ENCODE measurements at regions not wholly inside any gene's neighbourhood (a gene's known extent, or its start where the extent isn't known, plus 50 kb on each side); places are given as distances from the start of the nearest gene placed in this dataset.

- DNase-seq (ENCODE audit: low spot score) = no peak
Measured at GRCh38 chr2:47265158-47265557, 88.8 kb upstream of the CALM2 start.

- no peak for DNase-seq (ENCODE audit: low spot score)
Measured at GRCh38 chr2:47264686-47265085, 88.4 kb upstream of the CALM2 start.

DNA sequence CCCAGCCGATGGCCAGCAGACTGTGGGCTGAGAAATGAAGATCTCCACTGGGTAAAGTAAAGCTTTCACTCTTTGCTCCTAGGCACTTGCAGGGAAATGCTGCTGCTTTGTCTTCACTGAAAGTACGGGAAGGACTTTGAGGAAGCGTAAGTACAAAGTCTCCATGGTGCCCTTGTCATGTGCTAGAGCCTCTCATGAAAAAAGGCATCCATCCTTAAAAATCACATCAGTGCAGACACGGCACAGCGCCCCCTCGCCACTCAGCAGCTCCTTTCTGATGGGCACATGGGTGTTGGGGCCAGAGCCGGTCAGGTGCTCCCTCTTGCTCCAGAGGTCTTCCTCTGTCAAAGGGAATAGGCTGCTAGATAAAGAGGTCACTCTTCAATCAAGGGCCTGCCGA is 87.8 kb upstream of the CALM2 start:
- no peak for DNase-seq (ENCODE audit: low spot score)

- DNase-seq (ENCODE audit: low spot score) = no peak
Measured at GRCh38 chr2:47262657-47263056, 86.3 kb upstream of the CALM2 start.

GRCh38 chr2:47260971-47261370 is 84.7 kb upstream of the CALM2 start:
- no peak for DNase-seq (ENCODE audit: low spot score)

- no peak for DNase-seq (ENCODE audit: low spot score)
Measured at GRCh38 chr2:47259829-47260228, 83.5 kb upstream of the CALM2 start.

DNA sequence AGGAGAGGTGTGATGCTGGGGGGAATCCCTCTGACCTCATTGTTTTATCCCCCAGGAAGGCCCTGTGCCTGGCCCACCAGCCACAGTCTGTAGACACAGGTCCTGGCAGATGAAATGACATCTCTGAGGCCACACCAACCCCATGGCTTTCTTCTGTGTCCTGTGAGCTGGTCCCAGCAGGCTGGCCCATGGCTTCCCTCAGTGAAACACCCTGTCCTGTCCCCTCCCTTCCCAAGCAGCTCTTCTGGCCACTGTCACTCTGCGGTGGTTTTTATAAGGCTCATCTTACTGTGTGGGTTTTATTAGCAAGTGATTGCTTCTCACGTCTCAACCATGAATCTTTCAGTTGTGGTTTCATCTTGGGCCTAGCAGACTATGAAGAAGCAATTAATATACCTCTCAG is 81.6 kb upstream of the CALM2 start:
- DNase-seq (ENCODE audit: low spot score) = no peak

DNA sequence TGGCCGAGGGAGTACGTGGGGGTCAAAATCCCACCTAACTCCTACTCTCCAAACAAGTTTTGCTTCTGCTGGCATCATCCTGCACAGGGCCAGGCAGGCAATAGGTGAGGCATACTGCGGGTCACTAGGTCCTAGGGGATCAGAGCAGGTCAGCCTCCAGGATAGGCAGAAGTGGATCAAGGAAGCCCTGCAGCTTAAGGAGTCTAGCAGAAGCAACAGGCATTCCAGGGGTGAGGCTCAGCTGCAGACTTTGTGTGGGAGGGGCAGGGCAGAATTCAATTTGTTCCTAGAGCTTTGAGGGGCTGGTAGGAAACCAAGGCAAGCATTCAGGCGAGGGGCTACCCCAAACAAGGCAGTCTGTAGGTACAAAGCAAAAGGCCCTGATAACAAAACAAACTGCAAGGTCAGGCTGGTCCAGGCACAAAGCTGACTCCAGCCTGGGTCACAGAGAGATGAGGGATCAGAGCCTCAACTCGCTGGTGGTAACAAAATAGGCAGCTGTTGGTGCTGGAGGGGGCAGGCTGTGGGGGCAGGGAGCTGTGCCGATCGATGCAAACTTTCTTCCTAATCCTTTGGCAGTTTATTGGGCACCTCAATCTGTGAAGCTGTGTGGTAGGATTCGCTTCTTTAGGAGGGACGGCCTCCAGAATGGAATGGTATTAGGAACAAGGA is 80.2 kb upstream of the CALM2 start:
- DNase-seq (ENCODE audit: low spot score) = no peak

- DNase-seq (ENCODE audit: low spot score) = no peak
Measured at GRCh38 chr2:47255794-47256193, 79.5 kb upstream of the CALM2 start.

DNA sequence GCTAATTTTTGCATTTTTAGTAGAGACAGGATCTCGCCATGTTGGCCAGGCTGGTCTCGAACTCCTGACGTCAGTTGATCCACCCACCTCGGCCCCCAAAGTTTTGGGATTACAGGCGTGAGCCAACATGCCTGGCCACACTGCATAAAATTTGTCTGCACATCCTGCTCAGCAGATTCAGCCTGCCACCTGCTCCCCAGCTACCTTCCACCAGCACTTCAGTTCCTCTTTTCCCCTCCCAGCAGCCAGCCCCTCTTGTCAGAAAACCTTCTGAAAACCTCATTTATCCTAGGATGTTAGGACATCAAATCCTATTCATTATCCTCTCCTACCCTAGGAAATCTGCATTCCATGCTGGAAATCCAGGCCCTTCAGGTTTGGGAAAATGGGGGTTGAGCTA is 78.2 kb upstream of the CALM2 start:
- no peak for DNase-seq (ENCODE audit: low spot score)

DNA sequence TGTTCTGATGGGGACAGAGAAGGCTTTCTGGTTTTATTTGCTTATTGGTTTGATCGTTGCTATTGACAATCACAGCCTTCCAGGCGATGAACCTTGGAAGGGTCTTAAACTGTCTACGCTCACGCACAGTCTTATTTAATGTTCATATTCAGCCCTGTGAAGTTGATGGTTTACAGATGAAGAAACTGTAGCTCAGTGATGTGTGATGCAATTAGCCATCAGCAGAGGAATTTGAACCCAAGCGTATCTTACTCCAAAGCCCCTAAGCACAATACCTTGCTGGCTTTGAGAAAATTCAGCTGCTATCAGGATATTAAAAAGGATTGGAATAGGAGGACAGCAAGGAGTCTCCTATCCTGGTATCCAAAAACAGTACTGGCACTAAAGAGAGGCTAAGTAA is 77.1 kb upstream of the CALM2 start:
- no peak for DNase-seq (ENCODE audit: low spot score)

GRCh38 chr2:47251404-47251675 is 75.0 kb upstream of the CALM2 start:
- no peak for DNase-seq (ENCODE audit: low spot score)

- no peak for DNase-seq (ENCODE audit: low spot score)
Measured at GRCh38 chr2:47250586-47251403, 74.5 kb upstream of the CALM2 start.

GRCh38 chr2:47249931-47250330 is 73.6 kb upstream of the CALM2 start:
- DNase-seq (ENCODE audit: low spot score) = no peak

DNA sequence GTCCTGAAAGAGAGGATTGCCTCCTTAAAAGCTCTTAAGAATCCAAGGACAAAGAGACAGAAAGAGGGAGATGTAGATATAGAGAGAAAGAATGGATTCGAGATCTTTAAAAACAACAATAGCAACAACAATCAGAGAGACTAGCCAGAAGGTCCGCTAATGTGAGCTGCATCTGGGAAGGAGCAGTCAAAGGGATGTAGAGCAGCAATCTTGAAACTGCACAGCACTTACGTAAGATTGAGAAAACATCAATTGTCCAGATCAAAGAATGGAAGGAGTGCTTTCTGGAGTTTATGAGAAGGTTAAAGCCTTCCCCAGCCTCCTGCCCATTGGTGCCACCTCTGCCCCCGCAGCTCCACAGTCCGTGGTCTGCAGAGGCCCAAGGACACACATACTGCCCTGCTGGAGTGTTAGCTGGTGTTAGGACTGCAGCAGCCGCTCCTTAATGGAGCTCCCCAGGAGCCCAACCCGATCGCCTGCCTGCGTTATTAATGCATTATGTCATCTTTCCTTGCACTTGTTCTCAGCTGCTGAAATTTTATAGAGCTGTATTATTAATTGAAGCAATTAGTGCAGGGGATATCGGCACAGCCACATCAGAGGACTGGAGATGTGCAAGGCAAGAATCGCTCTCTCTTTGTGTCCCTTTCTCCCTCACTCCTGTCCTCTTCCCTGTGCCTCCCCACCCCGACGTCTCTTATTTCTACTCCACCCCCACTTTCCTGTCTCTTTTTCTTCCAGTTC is 73.0 kb upstream of the CALM2 start:
- no peak for DNase-seq (ENCODE audit: low spot score)

- no peak for DNase-seq (ENCODE audit: low spot score)
Measured at GRCh38 chr2:47243596-47244323, 67.4 kb upstream of the CALM2 start.

GRCh38 chr2:47241715-47242114 is 65.4 kb upstream of the CALM2 start:
- no peak for DNase-seq (ENCODE audit: low spot score)

GRCh38 chr2:47239119-47239969 is 63.0 kb upstream of the CALM2 start:
- no peak for DNase-seq (ENCODE audit: low spot score)

DNA sequence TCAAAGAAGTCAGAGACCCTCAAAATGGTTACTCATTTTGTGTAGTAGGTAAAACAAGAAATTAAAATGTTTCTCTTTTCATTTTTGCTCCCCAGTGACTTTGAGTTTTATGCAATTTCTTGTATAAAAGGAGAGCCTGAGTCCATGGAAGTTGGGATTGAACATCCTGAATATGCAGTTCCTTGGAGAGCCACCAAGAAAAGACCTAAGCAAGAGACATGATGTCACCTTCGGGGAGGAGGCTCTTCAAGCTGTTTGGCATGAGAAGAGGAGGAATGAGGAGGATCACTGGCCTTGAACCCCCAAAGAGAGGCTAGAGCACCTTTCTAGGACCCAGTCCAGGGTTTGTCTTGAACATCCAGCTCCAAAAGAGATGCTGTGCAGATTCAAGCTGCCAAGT is 62.3 kb upstream of the CALM2 start:
- DNase-seq (ENCODE audit: low spot score) = no peak

- DNase-seq (ENCODE audit: low spot score) = no peak
Measured at GRCh38 chr2:47237375-47238334, 61.3 kb upstream of the CALM2 start.

Measured in left forelimb (tissue), 1 donor.